Hepatocyte (in vitro differentiated cells): ENCODE measurements at regions not wholly inside any gene's neighbourhood (a gene's known extent, or its start where the extent isn't known, plus 50 kb on each side); places are given as distances from the start of the nearest gene placed in this dataset.

Source experiments
- DNase-seq: peaks from one replicate; pipeline ENCODE4 v3.0.0-alpha.2; 2016; ENCODE audit warnings: low spot score
- H2AFZ ChIP-seq: fragments of 200-600 bp; sonication (generic); 2 replicates; pipeline ENCODE4 v1.6.0; 2016; ENCODE audit warnings: antibody characterized with exemption, mild to moderate bottlenecking
- H3K27ac ChIP-seq: fragments of 200-600 bp; sonication (generic); 2 replicates; pipeline ENCODE4 v1.5.1; 2016; ENCODE audit warnings: mild to moderate bottlenecking
- H3K27me3 ChIP-seq: fragments of 200-600 bp; sonication (generic); 2 replicates; pipeline ENCODE4 v1.6.1; 2016
- H3K36me3 ChIP-seq: fragments of 200-600 bp; sonication (generic); replicated peaks from 2 replicates; pipeline ENCODE4 v1.5.1; 2016; ENCODE audit warnings: low read depth; ENCODE audit not compliant: insufficient read depth
- H3K4me1 ChIP-seq: fragments of 200-600 bp; sonication (generic); 2 replicates; pipeline ENCODE4 v1.5.1; 2016; ENCODE audit warnings: mild to moderate bottlenecking, moderate library complexity; ENCODE audit not compliant: insufficient read depth
- H3K4me2 ChIP-seq: fragments of 200-600 bp; sonication (generic); 2 replicates; pipeline ENCODE4 v1.6.0; 2016
- H3K4me3 ChIP-seq: fragments of 200-600 bp; sonication (generic); 2 replicates; pipeline ENCODE4 v1.5.1; 2016; ENCODE audit warnings: mild to moderate bottlenecking
- H3K79me2 ChIP-seq: fragments of 200-600 bp; sonication (generic); 2 replicates; pipeline ENCODE4 v1.6.0; 2017; ENCODE audit warnings: mild to moderate bottlenecking
- H3K9me2 ChIP-seq: fragments of 200-600 bp; sonication (generic); replicated peaks from 2 replicates; pipeline ENCODE4 v1.6.0; 2017; ENCODE audit warnings: mild to moderate bottlenecking; ENCODE audit not compliant: insufficient read depth
- H3K9me3 ChIP-seq: fragments of 200-600 bp; sonication (generic); 2 replicates; pipeline ENCODE4 v1.5.1; 2016; ENCODE audit warnings: low read depth, mild to moderate bottlenecking
- H4K20me1 ChIP-seq: fragments of 200-600 bp; sonication (generic); 2 replicates; pipeline ENCODE4 v1.6.0; 2016; ENCODE audit warnings: mild to moderate bottlenecking; ENCODE audit not compliant: insufficient read depth, poor library complexity, severe bottlenecking
- EZH2 ChIP-seq: fragments of 200-600 bp; sonication (generic); IDR thresholded peaks from 2 replicates; pipeline ENCODE4 v1.6.1; 2016; ENCODE audit warnings: antibody characterized with exemption, mild to moderate bottlenecking, borderline replicate concordance
- EZH2phosphoT487 ChIP-seq: fragments of 200-600 bp; sonication (generic); IDR thresholded peaks from one replicate; pipeline ENCODE4 v1.6.1; 2018; ENCODE audit warnings: antibody characterized with exemption, mild to moderate bottlenecking, low read depth, moderate library complexity; ENCODE audit not compliant: unreplicated experiment, severe bottlenecking
- WGBS: methylation state at CpG from one replicate; pipeline ENCODE4 v1.1.6; 2016; ENCODE audit warnings: low lambda C conversion rate; ENCODE audit errors: missing lambda C conversion rate; 5-methylcytosine and 5-hydroxymethylcytosine counted together
- TF ChIP-seq, protein P1 (sequence below): fragments of 200-600 bp; sonication (generic); IDR thresholded peaks from 2 replicates; pipeline ENCODE4 v1.5.1; 2016; ENCODE audit warnings: antibody characterized with exemption, mild to moderate bottlenecking; ENCODE audit not compliant: poor library complexity

DNA sequence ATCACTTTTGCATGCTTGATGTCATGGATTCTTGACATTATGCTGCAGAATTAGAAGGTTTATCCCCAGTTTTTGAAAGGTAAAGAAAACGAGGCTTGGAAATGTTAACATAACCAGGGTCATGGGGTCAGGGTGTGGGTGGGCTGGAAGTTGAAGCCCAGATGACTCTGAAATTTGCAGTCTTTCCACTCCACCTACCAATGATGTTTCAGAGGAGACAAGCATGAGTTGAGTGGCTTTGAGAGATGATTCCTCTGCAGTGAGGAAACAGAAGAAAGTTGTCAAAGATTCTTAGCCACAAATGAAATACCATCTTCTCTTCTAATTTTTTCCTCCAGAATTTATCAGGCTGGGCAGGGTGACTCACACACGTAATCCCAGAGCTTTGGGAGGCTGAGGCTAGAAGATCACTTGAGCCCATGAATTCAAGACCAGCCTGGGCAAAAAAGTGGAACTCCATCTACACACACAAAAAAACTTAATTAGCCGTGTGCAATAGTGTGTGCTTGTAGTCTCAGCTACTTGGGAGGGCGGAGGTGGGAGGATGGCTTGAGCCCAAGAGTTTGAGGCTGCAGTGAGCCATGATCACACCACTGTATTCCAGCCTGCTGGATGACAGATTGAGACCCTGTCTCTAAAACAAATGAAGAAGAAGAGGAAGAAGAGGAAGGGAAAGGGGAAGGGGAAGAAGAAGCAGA is 239.1 kb upstream of the AUTS2 start:
- peak; percentile 32 for DNase-seq
- Histone ChIP-seq H3K27ac (peak overlapping the region; percentile 37), H3K4me2 (no peak overlapping the region), H3K79me2 (no peaks in the 10 kb centered on the region), H3K4me3 (no peak overlapping the region), H2AFZ (no peak overlapping the region), H3K27me3 (no peaks in the 10 kb centered on the region), H4K20me1 (no peaks in the 10 kb centered on the region), H3K9me2 (no peaks in the 10 kb centered on the region), H3K36me3 (no peaks in the 10 kb centered on the region), H3K9me3 (no peaks in the 10 kb centered on the region), H3K4me1 (peaks cover 3% of the 10 kb centered on the region)
- 51% methylated on average over 4 of the region's 4 CpGs for WGBS
- TF ChIP-seq EZH2phosphoT487, result no peak
- no peak for TF ChIP-seq EZH2
- TF ChIP-seq, protein P1, sequence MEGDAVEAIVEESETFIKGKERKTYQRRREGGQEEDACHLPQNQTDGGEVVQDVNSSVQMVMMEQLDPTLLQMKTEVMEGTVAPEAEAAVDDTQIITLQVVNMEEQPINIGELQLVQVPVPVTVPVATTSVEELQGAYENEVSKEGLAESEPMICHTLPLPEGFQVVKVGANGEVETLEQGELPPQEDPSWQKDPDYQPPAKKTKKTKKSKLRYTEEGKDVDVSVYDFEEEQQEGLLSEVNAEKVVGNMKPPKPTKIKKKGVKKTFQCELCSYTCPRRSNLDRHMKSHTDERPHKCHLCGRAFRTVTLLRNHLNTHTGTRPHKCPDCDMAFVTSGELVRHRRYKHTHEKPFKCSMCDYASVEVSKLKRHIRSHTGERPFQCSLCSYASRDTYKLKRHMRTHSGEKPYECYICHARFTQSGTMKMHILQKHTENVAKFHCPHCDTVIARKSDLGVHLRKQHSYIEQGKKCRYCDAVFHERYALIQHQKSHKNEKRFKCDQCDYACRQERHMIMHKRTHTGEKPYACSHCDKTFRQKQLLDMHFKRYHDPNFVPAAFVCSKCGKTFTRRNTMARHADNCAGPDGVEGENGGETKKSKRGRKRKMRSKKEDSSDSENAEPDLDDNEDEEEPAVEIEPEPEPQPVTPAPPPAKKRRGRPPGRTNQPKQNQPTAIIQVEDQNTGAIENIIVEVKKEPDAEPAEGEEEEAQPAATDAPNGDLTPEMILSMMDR, result no peak

- Histone ChIP-seq H3K9me3 (no peaks in the 10 kb centered on the region), H3K79me2 (no peaks in the 10 kb centered on the region), H3K9me2 (no peaks in the 10 kb centered on the region), H2AFZ (no peak overlapping the region), H3K27me3 (no peaks in the 10 kb centered on the region), H4K20me1 (no peaks in the 10 kb centered on the region), H3K4me1 (peaks cover 3% of the 10 kb centered on the region), H3K4me3 (no peak overlapping the region), H3K36me3 (no peaks in the 10 kb centered on the region), H3K27ac (no peak overlapping the region), H3K4me2 (no peak overlapping the region)
- TF ChIP-seq, protein P1, result no peak
- no peak for TF ChIP-seq EZH2
- TF ChIP-seq EZH2phosphoT487, result no peak
- 71% methylated on average over 5 of the region's 5 CpGs for WGBS
- DNase-seq, result no peak
Observed at GRCh38 chr7:69360913-69361312, 237.4 kb upstream of the AUTS2 start.

DNA sequence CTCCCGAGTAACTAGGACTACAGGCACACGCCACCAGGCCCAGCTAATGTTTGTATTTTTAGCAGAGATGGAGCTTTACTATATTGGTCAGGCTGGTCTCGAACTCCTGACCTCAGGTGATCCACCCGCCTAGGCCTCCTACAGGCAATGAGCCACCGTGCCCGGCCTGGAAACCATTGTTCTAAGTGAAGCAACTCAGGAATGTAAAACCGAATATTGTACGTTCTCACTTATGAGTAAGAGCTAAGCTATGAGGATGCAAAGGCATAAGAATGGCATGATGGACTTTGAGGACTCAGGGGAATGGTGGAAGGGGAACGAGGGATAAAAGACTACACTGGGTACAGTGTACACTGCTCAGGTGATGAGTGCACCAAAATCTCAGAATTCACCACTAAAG is 235.1 kb upstream of the AUTS2 start:
- TF ChIP-seq, protein P1, result no peak
- TF ChIP-seq EZH2phosphoT487 (no peak), EZH2 (no peak)
- Histone ChIP-seq H2AFZ (no peak overlapping the region), H3K4me1 (peaks cover 7% of the 10 kb centered on the region), H3K27ac (no peak overlapping the region), H4K20me1 (no peaks in the 10 kb centered on the region), H3K9me3 (no peaks in the 10 kb centered on the region), H3K79me2 (no peaks in the 10 kb centered on the region), H3K27me3 (no peaks in the 10 kb centered on the region), H3K4me3 (no peak overlapping the region), H3K9me2 (no peaks in the 10 kb centered on the region), H3K4me2 (no peak overlapping the region), H3K36me3 (no peaks in the 10 kb centered on the region)
- 93% methylated on average over 9 of the region's 9 CpGs for WGBS
- DNase-seq, result no peak
